DND-41 (cell line): ENCODE measurements at regions not wholly inside any gene's neighbourhood (a gene's known extent, or its start where the extent isn't known, plus 50 kb on each side); places are given as distances from the start of the nearest gene placed in this dataset.
A peak's percentile ranks its signal among the peaks of the same experiment; 100 is the strongest.

Experiments used
- ATAC-seq: fragments of 200-7000 bp; cut with Tn5 transposase; 3 replicates; pipeline ENCODE4 v1.9.1; 2021; ENCODE audit warnings: low read depth; ENCODE audit not compliant: insufficient read depth
- DNase-seq: peaks from one replicate; pipeline ENCODE4 v3.0.0-alpha.2; 2020
- H2AFZ ChIP-seq: 2 replicates; pipeline ENCODE4 v1.6.0; 2012; ENCODE audit warnings: low read depth, low read length
- H3K27ac ChIP-seq: 2 replicates; pipeline ENCODE4 v1.5.1; 2012; ENCODE audit warnings: low read length, inconsistent platforms
- H3K27me3 ChIP-seq: fragments of 200-600 bp; sonication (generic); 2 replicates; pipeline ENCODE4 v1.6.0; 2012; ENCODE audit warnings: low read length, mild to moderate bottlenecking, inconsistent platforms; ENCODE audit not compliant: insufficient read depth, poor library complexity
- H3K36me3 ChIP-seq: 2 replicates; pipeline ENCODE4 v1.5.1; 2012; ENCODE audit warnings: low read length, inconsistent platforms; ENCODE audit not compliant: insufficient read depth
- H3K4me1 ChIP-seq: 2 replicates; pipeline ENCODE4 v1.5.1; 2012; ENCODE audit warnings: mild to moderate bottlenecking, low read length; ENCODE audit not compliant: insufficient read depth
- H3K4me2 ChIP-seq: 2 replicates; pipeline ENCODE4 v1.6.0; 2012; ENCODE audit warnings: mild to moderate bottlenecking, moderate library complexity, low read length, inconsistent platforms; ENCODE audit not compliant: insufficient read depth
- H3K4me3 ChIP-seq, 2 experiments: fragments of 200-600 bp in 1 of 2; shearing (Covaris generic) in 1 of 2; 2 replicates each; pipeline ENCODE4 v1.5.1; 2012 to 2016; ENCODE audit warnings: inconsistent platforms in 2 of 2, low read length in 2 of 2, mild to moderate bottlenecking in 2 of 2, low read depth in 1 of 2, moderate library complexity in 1 of 2
- H3K79me2 ChIP-seq: 2 replicates; pipeline ENCODE4 v1.6.0; 2012; ENCODE audit warnings: low read length, inconsistent platforms; ENCODE audit not compliant: insufficient read depth
- H3K9ac ChIP-seq: 2 replicates; pipeline ENCODE4 v1.6.0; 2012; ENCODE audit warnings: low read depth, mild to moderate bottlenecking, inconsistent platforms, low read length, moderate library complexity
- H3K9me3 ChIP-seq: 2 replicates; pipeline ENCODE4 v1.5.1; 2012; ENCODE audit warnings: low read length, moderate library complexity, mild to moderate bottlenecking, inconsistent platforms; ENCODE audit not compliant: insufficient read depth, severe bottlenecking
- H4K20me1 ChIP-seq: 2 replicates; pipeline ENCODE4 v1.6.0; 2012; ENCODE audit warnings: low read length; ENCODE audit not compliant: insufficient read depth
- CTCF ChIP-seq: IDR thresholded peaks from 2 replicates; pipeline ENCODE4 v1.5.1; 2012; ENCODE audit warnings: borderline replicate concordance, low read length, moderate library complexity, mild to moderate bottlenecking; ENCODE audit not compliant: poor library complexity, severe bottlenecking; ENCODE audit errors: extremely low read depth
- EZH2 ChIP-seq: IDR thresholded peaks from 3 replicates; pipeline ENCODE4 v1.6.1; 2012; ENCODE audit warnings: borderline replicate concordance, low read depth, mild to moderate bottlenecking, moderate library complexity, low read length, inconsistent platforms; ENCODE audit not compliant: severe bottlenecking

- no peaks in the 10 kb centered on the region for H3K36me3 ChIP-seq
- no peak for DNase-seq
- no peak overlapping the region for H3K4me2 ChIP-seq
- no peaks in the 10 kb centered on the region for H3K79me2 ChIP-seq
- no peaks in the 10 kb centered on the region for H3K9me3 ChIP-seq
- no peak overlapping the region for H3K9ac ChIP-seq
- TF ChIP-seq CTCF (no peak), EZH2 (no peak)
- peak overlapping the region; percentile 38; the same call in 1 of the 2 replicates for H3K27ac ChIP-seq
- peaks cover 31% of the 10 kb centered on the region for H3K4me1 ChIP-seq
- no peaks in the 10 kb centered on the region for H4K20me1 ChIP-seq
- no peak overlapping the region for H2AFZ ChIP-seq
- no peaks in the 10 kb centered on the region for H3K27me3 ChIP-seq
- no peak overlapping the region for H3K4me3 ChIP-seq
- no peak for ATAC-seq
Measured at GRCh38 chr2:195514365-195514764, 142.7 kb upstream of the SLC39A10 start.

DNA sequence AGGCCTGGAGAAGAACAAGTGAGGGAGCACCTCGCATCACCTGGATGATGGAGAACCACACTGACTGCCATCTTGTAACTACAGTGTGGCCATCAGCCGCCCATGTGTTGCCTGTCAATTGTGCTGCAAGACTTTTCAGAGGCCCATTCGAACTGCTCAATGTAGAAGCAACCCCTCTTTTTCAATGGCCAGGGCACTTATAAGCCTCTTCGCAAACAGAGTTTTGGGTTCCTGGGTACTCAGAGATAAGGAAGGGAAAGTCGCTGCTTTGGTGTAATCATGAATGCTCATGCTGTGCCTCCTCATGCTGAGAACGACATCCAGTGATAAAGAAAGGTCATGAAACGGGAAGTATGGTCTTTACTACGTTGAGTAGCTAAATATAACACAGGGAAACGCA lies 143.9 kb upstream of the SLC39A10 start:
- Histone ChIP-seq H3K79me2 (no peaks in the 10 kb centered on the region), H3K27me3 (no peaks in the 10 kb centered on the region), H3K36me3 (no peaks in the 10 kb centered on the region), H3K9me3 (peaks cover 2% of the 10 kb centered on the region), H3K27ac (peak overlapping the region; percentile 20; the same call in 1 of the 2 replicates), H3K4me3 (no peak overlapping the region), H3K9ac (no peak overlapping the region), H2AFZ (no peak overlapping the region), H4K20me1 (no peaks in the 10 kb centered on the region), H3K4me2 (no peak overlapping the region), H3K4me1 (peaks cover 31% of the 10 kb centered on the region)
- ATAC-seq (no peak), DNase-seq (no peak)
- TF ChIP-seq EZH2 (no peak), CTCF (no peak)

GRCh38 chr2:195509551-195509950 lies 147.5 kb upstream of the SLC39A10 start:
- ATAC-seq (no peak), DNase-seq (no peak)
- H3K36me3 ChIP-seq: no peaks in the 10 kb centered on the region
- TF ChIP-seq CTCF (no peak), EZH2 (no peak)
- no peaks in the 10 kb centered on the region for H3K27me3 ChIP-seq
- no peak overlapping the region for H2AFZ ChIP-seq
- no peak overlapping the region for H3K9ac ChIP-seq
- H3K4me2 ChIP-seq: no peak overlapping the region
- H4K20me1 ChIP-seq: no peaks in the 10 kb centered on the region
- peaks cover 8% of the 10 kb centered on the region; the same call in 1 of the 2 replicates for H3K4me1 ChIP-seq
- H3K79me2 ChIP-seq: no peaks in the 10 kb centered on the region
- H3K9me3 ChIP-seq: peaks cover 2% of the 10 kb centered on the region
- H3K4me3 ChIP-seq: no peak overlapping the region
- H3K27ac ChIP-seq: peak overlapping the region; percentile 9; the same call in 1 of the 2 replicates

GRCh38 chr2:195508139-195508455 lies 148.9 kb upstream of the SLC39A10 start:
- Histone ChIP-seq H3K4me2 (no peak overlapping the region), H3K27ac (peak overlapping the region; percentile 30; the same call in 1 of the 2 replicates), H3K79me2 (no peaks in the 10 kb centered on the region), H3K9ac (no peak overlapping the region), H3K36me3 (no peaks in the 10 kb centered on the region), H3K9me3 (peaks cover 2% of the 10 kb centered on the region), H3K4me1 (0 out of 2 replicates have a peak, but pooled peaks cover 3% of the 10 kb centered on the region), H3K27me3 (no peaks in the 10 kb centered on the region), H4K20me1 (no peaks in the 10 kb centered on the region), H2AFZ (peak overlapping the region; percentile 21; the same call in 1 of the 2 replicates), H3K4me3 (no peak overlapping the region)
- no peak for DNase-seq
- TF ChIP-seq EZH2 (no peak), CTCF (no peak)
- ATAC-seq: no peak
